Skin epidermis (tissue), 12 donors: ENCODE measurements at regions not wholly inside any gene's neighbourhood (a gene's known extent, or its start where the extent isn't known, plus 50 kb on each side); places are given as distances from the start of the nearest gene placed in this dataset.
"Not testable (repeated sequence)": the region's sequence is repeated elsewhere in the genome, so short reads cannot be mapped to it uniquely, and the experiment has no call there.

Experiments
- H3K27ac ChIP-seq, 21 experiments: fragments of 200-600 bp; sonication (generic) in 11 of 21; one replicate each; pipeline ENCODE4 v1.5.0; 2020; ENCODE audit warnings: mild to moderate bottlenecking in 3 of 21, inconsistent platforms in 2 of 21, moderate library complexity in 2 of 21
- H3K4me3 ChIP-seq, 7 experiments: fragments of 200-600 bp; sonication (generic) in 2 of 7; one replicate each; pipeline ENCODE4 v1.5.0; 2020; ENCODE audit warnings: inconsistent platforms in 2 of 7, mild to moderate bottlenecking in 2 of 7, moderate library complexity in 1 of 7

GRCh38 chr13:87961546-87961945 is 290.4 kb downstream of the SLITRK5 start:
- H3K27ac ChIP-seq, result no peak overlapping the region
- H3K4me3 ChIP-seq, result no peak overlapping the region

GRCh38 chr13:87972568-87972967 is 301.4 kb downstream of the SLITRK5 start:
- Histone ChIP-seq H3K27ac (no peak overlapping the region), H3K4me3 (no peak overlapping the region)

DNA sequence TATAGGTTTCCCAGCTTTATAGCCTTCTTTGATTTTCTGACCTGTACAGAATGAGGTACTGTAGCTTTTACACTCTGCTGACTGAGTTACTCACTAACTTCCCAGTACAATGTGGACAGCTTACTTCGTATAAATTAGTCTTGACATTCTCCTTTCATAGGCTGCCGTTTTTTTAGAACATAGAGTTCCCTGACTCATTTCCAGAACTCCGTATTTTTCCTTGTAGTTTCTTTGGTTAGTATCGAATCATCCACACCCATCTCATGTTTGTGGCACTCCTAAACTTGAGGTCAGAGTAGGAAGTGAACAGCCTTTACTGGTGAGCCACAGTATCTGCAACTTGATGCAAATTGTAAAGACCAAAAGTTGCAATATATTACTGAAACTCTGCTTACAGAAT is 303.9 kb downstream of the SLITRK5 start:
- H3K4me3 ChIP-seq, result no peak overlapping the region
- no peak overlapping the region for H3K27ac ChIP-seq

DNA sequence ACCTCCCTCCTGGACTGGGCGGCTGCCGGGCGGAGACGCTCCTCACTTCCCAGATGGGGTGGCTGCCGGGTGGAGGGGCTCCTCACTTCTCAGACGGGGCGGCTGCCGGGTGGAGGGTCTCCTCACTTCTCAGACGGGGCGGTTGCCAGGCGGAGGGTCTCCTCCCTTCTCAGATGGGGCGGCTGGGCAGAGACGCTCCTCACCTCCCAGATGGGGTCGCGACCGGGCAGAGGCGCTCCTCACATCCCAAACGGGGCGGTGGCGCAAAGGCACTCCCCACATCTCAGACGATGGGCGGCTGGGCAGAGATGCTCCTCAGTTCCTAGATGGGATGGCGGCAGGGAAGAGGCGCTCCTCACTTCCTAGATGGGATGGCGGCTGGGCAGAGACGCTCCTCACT is 305.5 kb downstream of the SLITRK5 start:
- not testable (repeated sequence) for H3K4me3 ChIP-seq, H3K27ac ChIP-seq

GRCh38 chr13:87981416-87981815 is 310.2 kb downstream of the SLITRK5 start:
- H3K4me3 ChIP-seq, result no peak overlapping the region
- no peak overlapping the region for H3K27ac ChIP-seq

GRCh38 chr13:87982400-87982799 is 311.2 kb downstream of the SLITRK5 start:
- no peak overlapping the region for H3K4me3 ChIP-seq

GRCh38 chr13:87986639-87987250 is 315.6 kb downstream of the SLITRK5 start:
- H3K4me3 ChIP-seq, result no peak overlapping the region
- no peak overlapping the region for H3K27ac ChIP-seq

More at GRCh38 chr13:87982400-87982799, 311.2 kb downstream of the SLITRK5 start:
- H3K27ac ChIP-seq, result no peak overlapping the region

- no peak overlapping the region for H3K27ac ChIP-seq
- H3K4me3 ChIP-seq, result no peak overlapping the region
Measured at GRCh38 chr13:87998081-87998480, 326.9 kb downstream of the SLITRK5 start.

DNA sequence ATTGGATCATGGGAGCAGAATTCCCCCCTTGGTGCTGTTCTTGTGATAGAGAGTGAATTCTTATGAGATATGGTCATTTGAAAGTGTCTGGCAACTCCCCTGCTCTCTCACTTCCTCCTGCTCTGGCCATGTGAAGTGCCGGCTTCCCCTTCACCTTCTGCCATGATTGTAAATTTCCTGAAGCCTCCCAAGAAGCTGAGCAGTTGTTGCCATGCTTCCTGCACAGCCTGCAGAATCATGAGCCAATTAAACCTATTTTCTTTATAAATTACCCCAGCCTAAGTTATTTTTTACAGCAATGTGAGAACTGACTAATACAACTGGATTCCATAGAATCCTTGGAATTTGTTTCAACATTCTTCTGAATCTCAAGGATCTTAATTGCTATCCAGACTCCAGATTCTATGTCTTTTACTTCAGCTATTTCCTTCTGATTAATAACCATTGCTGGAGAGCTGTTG is 328.1 kb downstream of the SLITRK5 start:
- H3K27ac ChIP-seq, result no peak overlapping the region

GRCh38 chr13:87999788-88000187 is 328.6 kb downstream of the SLITRK5 start:
- Histone ChIP-seq H3K27ac (no peak overlapping the region), H3K4me3 (no peak overlapping the region)

More for the DNA sequence above, 328.1 kb downstream of the SLITRK5 start:
- H3K4me3 ChIP-seq, result no peak overlapping the region

DNA sequence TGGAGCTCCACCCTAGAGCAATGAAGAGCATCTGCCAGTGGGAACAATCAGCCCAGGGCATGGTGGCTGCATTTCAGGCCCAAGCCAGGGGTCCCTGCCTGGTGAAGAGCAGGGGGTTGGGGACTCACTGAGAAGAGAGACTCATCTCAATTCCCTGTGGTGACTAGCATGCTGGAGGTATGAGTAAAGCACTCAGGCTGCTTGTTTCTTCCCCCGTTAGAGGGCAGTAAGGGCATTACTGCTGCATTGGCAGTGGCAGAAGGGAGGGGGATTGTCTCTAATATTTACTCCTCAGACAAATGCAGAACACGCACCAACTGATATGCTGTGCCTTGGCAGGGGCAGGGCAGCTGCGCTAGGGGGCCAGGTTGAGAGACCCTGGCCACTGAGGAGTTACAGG is 329.1 kb downstream of the SLITRK5 start:
- H3K4me3 ChIP-seq, result no peak overlapping the region

GRCh38 chr13:88000787-88001186 is 329.6 kb downstream of the SLITRK5 start:
- H3K27ac ChIP-seq, result no peak overlapping the region
- H3K4me3 ChIP-seq, result no peak overlapping the region

More for the DNA sequence above, 329.1 kb downstream of the SLITRK5 start:
- no peak overlapping the region for H3K27ac ChIP-seq

GRCh38 chr13:88005188-88005587 is 334.0 kb downstream of the SLITRK5 start:
- Histone ChIP-seq H3K4me3 (no peak overlapping the region), H3K27ac (no peak overlapping the region)

DNA sequence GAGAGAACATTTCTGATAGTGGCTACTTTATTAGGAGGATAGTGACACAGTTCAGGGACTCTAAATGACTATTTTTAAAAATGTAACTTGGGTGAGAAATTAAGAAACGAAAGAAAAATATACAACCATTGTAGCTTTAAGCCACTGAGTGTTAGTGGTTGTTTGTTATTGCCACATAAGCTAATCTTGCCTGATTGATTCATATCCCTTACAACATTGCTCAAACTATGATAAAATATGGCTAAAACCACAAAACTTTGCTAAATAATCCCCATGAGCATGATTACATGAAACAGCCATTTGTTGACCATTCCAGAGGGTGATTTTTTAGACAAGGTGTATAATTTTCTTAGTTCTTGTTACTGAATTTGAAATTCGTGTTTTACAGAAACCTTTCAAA is 343.4 kb downstream of the SLITRK5 start:
- H3K27ac ChIP-seq, result no peak overlapping the region
- H3K4me3 ChIP-seq, result no peak overlapping the region

- no peak overlapping the region for H3K4me3 ChIP-seq
- H3K27ac ChIP-seq, result no peak overlapping the region
Measured at GRCh38 chr13:88022431-88023208, 351.4 kb downstream of the SLITRK5 start.

- Histone ChIP-seq H3K27ac (no peak overlapping the region), H3K4me3 (no peak overlapping the region)
Measured at GRCh38 chr13:88026241-88026640, 355.1 kb downstream of the SLITRK5 start.

DNA sequence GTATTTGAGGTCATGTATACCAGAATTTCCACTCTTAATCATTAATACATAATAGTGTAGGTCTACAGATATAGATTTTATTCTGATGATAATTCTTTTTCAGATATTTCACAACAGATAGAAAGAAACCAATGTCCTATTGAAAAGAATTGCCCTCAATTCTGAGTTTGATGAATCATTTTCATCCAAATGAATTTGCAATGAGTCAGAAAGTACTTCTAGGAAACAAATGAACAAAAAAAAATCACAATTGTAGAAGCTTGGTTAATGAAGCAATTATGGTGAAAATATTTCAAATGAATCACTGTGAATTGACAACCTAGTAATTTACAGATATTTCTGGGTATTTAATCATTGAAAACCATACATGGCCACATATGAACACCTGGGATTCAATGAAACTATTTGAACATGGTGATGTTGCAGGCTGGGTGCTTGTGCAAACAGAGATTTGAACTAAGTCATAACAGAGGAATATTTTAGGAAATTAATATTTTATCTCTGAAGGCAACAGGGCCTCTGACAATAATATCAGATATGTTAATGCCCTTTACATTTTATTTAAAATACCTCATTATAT is 360.9 kb downstream of the SLITRK5 start:
- H3K4me3 ChIP-seq, result no peak overlapping the region
- H3K27ac ChIP-seq, result no peak overlapping the region

GRCh38 chr13:88036205-88036604 is 365.0 kb downstream of the SLITRK5 start:
- H3K27ac ChIP-seq, H3K4me3 ChIP-seq: not testable (repeated sequence)

- Histone ChIP-seq H3K27ac (no peak overlapping the region), H3K4me3 (no peak overlapping the region)
Measured at GRCh38 chr13:88042489-88042888, 371.3 kb downstream of the SLITRK5 start.

DNA sequence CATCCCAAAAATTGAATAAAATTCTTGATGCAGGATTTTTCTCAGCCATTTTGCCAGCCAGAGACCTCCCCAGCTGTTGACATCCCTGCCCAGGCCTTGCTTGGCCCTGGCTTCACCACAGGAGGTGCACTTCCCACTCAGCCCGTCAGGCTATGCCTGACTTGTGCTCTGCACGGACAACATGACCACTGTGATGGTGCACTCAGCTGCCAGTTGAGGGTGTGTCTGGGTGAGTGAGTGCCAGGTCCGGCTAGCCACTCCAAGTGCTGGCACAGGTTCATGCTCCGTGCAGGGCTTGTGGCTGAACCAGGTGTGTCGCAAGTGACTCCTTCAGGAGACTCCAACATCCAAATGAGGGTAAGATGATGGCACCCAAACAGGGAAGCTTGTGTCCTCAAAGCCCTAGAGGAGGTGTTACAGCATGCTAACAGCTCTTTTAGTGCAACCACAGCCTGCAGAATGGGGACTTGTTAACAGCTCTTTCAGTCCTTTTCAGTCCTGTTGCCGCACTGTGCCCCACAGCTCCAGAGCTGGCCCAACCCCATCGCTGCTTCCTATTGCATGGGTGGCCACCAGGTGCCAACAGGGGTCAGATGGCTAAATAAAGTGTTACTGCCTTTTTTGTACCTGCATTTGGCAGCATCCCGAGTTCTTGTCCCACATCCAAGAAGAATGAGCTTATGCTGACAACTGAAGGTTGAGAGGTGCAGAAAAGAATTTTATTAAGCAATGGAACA is 380.7 kb downstream of the SLITRK5 start:
- H3K27ac ChIP-seq, result no peak overlapping the region

More for the DNA sequence above, 380.7 kb downstream of the SLITRK5 start:
- H3K4me3 ChIP-seq, result no peak overlapping the region
